ENCODE measurements at regions not wholly inside any gene's neighbourhood (a gene's known extent, or its start where the extent isn't known, plus 50 kb on each side); places are given as distances from the start of the nearest gene placed in this dataset.

DNA sequence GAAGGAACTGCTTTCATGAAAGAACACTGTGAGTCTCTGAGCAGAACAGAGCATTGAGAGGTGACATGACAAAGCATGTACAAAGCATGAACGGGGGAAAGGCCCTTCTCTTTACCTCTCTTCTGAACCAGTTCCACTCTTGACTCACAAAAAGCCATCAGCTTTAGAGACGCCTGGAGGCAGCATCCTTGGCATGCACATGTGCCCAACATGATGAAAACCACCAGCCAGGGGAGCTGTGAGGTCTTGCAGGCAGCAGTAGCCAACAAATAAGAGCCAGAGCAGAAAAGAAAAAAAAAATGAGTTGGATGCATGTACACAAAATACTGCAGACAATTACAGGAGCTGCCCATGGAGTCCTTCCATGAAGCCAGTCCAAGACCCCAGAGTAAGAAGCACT is 95.5 kb upstream of the AGAP1 start:
- DNase-seq (ENCODE audit: low read depth) = no peak
- no peak overlapping the region for H3K4me3 ChIP-seq (ENCODE audit: low read depth, low read length)
- TF ChIP-seq, protein P1, sequence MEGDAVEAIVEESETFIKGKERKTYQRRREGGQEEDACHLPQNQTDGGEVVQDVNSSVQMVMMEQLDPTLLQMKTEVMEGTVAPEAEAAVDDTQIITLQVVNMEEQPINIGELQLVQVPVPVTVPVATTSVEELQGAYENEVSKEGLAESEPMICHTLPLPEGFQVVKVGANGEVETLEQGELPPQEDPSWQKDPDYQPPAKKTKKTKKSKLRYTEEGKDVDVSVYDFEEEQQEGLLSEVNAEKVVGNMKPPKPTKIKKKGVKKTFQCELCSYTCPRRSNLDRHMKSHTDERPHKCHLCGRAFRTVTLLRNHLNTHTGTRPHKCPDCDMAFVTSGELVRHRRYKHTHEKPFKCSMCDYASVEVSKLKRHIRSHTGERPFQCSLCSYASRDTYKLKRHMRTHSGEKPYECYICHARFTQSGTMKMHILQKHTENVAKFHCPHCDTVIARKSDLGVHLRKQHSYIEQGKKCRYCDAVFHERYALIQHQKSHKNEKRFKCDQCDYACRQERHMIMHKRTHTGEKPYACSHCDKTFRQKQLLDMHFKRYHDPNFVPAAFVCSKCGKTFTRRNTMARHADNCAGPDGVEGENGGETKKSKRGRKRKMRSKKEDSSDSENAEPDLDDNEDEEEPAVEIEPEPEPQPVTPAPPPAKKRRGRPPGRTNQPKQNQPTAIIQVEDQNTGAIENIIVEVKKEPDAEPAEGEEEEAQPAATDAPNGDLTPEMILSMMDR (IDR thresholded peaks at IDR 0.05; ENCODE audit: control insufficient read depth, extremely low read depth, insufficient read depth) = no peak

DNA sequence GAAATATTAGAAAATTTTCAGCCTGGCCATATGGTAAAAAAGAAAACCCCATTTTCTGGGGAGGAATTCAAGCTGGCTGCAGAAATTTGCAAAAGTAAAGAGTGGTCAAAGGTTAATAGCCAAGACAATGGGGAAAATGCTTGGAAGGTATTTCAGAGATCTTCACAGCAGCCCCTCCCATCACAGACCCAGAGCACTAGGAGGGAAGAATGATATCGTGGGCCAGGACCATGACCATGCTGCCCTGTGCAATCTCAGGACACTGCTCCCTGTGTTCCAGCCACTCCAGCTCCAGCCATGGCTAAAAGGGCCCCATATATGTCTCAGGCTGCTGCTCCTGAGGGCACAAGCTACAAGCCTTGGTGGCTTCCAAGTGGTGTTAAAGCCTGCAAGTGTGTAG is 93.9 kb upstream of the AGAP1 start:
- TF ChIP-seq, protein P1 (IDR thresholded peaks at IDR 0.05; ENCODE audit: control insufficient read depth, extremely low read depth, insufficient read depth) = no peak
- no peak overlapping the region for H3K4me3 ChIP-seq (ENCODE audit: low read depth, low read length)
- no peak for DNase-seq (ENCODE audit: low read depth)

DNA sequence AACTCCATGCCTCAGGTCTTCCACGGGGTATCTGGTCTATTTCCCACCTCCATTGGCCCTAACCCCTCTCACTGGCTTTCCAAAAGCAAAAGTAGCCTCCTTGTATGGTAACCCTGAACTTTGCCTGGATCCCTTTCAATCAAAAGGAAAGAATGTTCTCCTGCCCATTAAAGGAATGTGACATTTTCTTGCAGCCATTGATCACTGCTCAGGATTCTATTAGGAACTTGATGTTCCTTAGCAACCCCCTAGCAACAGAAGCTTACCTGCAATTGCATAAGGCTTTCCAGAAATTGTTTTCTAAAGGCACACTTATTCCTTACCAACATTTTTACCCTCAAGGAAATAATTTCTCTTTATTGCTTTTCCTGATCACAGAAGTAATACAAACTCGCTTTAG is 91.4 kb upstream of the AGAP1 start:
- DNase-seq (ENCODE audit: low read depth) = no peak
- TF ChIP-seq, protein P1 (IDR thresholded peaks at IDR 0.05; ENCODE audit: control insufficient read depth, extremely low read depth, insufficient read depth) = no peak
- no peak overlapping the region for H3K4me3 ChIP-seq (ENCODE audit: low read depth, low read length)

DNA sequence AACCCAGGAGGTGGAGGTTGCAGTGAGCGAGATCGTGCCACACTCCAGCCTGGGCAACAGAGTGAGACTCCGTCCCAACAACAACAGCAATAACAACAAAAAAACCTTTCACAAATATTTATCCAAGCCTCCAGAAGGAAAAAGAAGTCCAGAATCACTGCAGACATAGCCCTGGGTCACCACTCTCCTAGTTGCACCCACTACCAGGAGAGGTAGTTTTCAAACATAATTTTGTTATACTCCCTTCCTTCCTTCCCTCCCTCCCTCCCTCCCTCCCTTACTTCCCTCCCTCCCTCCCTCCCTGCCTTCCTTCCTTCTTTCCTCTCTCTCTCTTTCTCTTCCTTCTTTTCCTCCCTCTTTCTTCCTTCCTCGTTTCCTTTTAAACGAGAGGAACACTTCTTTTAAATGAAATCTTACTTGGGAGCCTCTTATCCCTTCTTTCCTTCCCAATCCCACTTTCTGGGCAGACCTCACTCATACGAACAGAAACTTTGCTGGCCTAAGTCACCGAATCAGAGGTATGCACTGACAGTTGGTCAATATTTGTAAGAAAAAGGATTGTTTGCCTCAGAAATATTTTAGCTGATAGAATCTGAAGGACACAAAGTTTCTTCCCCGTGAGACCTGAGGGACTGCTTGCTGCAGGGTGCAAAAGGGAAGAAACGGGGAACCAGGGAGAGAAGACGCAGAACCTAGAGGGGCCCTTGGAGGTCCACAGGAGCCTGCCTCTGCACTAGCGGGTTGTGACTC is 88.1 kb upstream of the AGAP1 start:
- TF ChIP-seq, protein P1 (IDR thresholded peaks at IDR 0.05; ENCODE audit: control insufficient read depth, extremely low read depth, insufficient read depth) = no peak
- no peak overlapping the region for H3K4me3 ChIP-seq (ENCODE audit: low read depth, low read length)
- no peak for DNase-seq (ENCODE audit: low read depth)

DNA sequence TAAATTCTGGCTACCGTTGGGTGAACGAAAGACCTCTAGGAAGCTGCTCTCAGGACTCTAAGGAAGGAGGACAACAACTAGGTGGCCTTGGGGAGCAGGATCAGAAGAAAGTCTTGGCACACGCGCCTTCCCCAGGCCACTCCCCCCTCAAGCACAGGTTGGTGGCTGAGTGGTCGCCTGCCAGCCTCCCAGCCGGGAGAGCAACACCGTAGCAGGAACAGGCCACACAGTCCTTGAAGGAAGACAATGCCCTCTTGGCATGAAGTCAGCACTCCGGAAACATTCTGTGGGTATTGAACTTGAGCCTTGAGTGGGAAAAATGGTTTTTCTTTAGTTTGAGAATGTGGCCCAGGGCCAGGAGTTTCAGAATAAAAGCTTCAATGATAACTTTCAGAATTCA is 87.4 kb upstream of the AGAP1 start:
- H3K4me3 ChIP-seq (ENCODE audit: low read depth, low read length) = no peak overlapping the region
- no peak for DNase-seq (ENCODE audit: low read depth)
- TF ChIP-seq, protein P1 (IDR thresholded peaks at IDR 0.05; ENCODE audit: control insufficient read depth, extremely low read depth, insufficient read depth) = no peak

DNA sequence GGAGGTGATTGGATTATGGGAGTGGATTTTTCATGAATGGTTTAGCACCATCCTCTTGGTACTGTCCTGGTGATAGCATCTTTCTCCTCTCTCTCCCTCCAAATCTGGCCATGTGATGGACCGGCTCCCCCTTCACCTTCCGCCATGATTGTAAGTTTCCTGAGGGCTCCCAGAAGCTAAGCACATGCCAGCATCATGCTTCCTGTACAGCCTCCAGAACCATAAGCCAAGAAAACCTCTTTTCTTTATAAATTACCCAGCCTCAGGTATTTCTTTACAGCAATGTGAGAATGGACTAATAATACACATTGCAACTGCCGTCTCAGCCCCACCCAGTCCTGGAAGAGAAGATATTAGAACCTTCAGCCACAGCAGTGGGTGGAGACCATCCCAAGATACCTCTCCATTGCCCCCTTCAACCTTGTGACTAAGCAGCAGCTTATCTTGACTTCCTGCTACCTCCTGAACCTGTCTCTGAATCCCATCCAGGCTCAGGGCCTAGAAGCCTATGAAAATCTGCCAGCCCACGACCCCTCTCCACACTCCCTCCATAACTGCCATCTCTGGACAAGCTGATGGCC is 81.8 kb upstream of the AGAP1 start:
- no peak for DNase-seq (ENCODE audit: low read depth)
- H3K4me3 ChIP-seq (ENCODE audit: low read depth, low read length) = no peak overlapping the region
- TF ChIP-seq, protein P1 (IDR thresholded peaks at IDR 0.05; ENCODE audit: control insufficient read depth, extremely low read depth, insufficient read depth) = no peak

DNA sequence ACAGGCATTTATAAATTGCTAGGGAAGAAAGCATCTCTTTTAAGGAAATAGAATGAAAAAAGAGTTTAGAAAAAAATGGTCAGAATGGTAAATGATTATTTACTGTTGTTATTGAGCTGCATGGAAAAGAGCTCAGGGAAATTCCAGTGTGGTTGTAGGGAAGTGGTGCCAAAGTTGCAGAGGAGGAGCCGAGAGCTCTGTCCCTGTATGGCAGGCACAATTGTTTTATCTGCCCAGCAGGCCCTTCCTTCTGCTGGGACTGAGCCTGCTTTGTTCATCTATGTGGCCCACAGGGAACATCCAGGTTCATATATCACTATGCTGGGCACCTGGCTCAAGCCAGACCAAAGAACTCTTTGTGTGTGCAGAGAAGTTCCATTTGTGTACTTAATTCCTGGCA is 80.8 kb upstream of the AGAP1 start:
- TF ChIP-seq, protein P1 (IDR thresholded peaks at IDR 0.05; ENCODE audit: control insufficient read depth, extremely low read depth, insufficient read depth) = no peak
- no peak overlapping the region for H3K4me3 ChIP-seq (ENCODE audit: low read depth, low read length)
- DNase-seq (ENCODE audit: low read depth) = no peak

All from LNCaP clone FGC (cell line).